Epithelial cell of proximal tubule (primary cell): ENCODE measurements at regions not wholly inside any gene's neighbourhood (a gene's known extent, or its start where the extent isn't known, plus 50 kb on each side); places are given as distances from the start of the nearest gene placed in this dataset.

ENCODE experiments used
- DNase-seq: peaks from one replicate; pipeline ENCODE4 v3.0.0-alpha.2; 2011; ENCODE audit warnings: low read depth
- H3K4me3 ChIP-seq: 2 replicates; pipeline ENCODE4 v1.5.1; 2011; ENCODE audit warnings: low read depth, mild to moderate bottlenecking, low read length
- CTCF ChIP-seq: conservative IDR thresholded peaks from 2 replicates; pipeline ENCODE4 v1.5.1; 2012; ENCODE audit warnings: low read depth, mild to moderate bottlenecking, low read length

- no peak overlapping the region for H3K4me3 ChIP-seq
- no peak for DNase-seq
- no peak for TF ChIP-seq CTCF
Measured at GRCh38 chr4:137993232-137993631, 248.9 kb downstream of the SLC7A11 start.

- DNase-seq, result no peak
- TF ChIP-seq CTCF, result peak; percentile 44
- H3K4me3 ChIP-seq, result no peak overlapping the region
Measured at GRCh38 chr4:137981277-137981676, 260.9 kb downstream of the SLC7A11 start.

GRCh38 chr4:137980641-137981040, 261.5 kb downstream of the SLC7A11 start:
- no peak for DNase-seq
- H3K4me3 ChIP-seq, result no peak overlapping the region
- TF ChIP-seq CTCF, result no peak

GRCh38 chr4:137979938-137980337, 262.2 kb downstream of the SLC7A11 start:
- DNase-seq, result no peak
- no peak overlapping the region for H3K4me3 ChIP-seq
- no peak for TF ChIP-seq CTCF

- DNase-seq, result peak; percentile 12
- H3K4me3 ChIP-seq, result no peak overlapping the region
- TF ChIP-seq CTCF, result no peak
Measured at GRCh38 chr4:137968956-137969678, 273.0 kb downstream of the SLC7A11 start.

- TF ChIP-seq CTCF, result no peak
- DNase-seq, result no peak
- no peak overlapping the region for H3K4me3 ChIP-seq
Measured at GRCh38 chr4:137967480-137968190, 274.5 kb downstream of the SLC7A11 start.
